ENCODE measurements at regions not wholly inside any gene's neighbourhood (a gene's known extent, or its start where the extent isn't known, plus 50 kb on each side); places are given as distances from the start of the nearest gene placed in this dataset.

DNA sequence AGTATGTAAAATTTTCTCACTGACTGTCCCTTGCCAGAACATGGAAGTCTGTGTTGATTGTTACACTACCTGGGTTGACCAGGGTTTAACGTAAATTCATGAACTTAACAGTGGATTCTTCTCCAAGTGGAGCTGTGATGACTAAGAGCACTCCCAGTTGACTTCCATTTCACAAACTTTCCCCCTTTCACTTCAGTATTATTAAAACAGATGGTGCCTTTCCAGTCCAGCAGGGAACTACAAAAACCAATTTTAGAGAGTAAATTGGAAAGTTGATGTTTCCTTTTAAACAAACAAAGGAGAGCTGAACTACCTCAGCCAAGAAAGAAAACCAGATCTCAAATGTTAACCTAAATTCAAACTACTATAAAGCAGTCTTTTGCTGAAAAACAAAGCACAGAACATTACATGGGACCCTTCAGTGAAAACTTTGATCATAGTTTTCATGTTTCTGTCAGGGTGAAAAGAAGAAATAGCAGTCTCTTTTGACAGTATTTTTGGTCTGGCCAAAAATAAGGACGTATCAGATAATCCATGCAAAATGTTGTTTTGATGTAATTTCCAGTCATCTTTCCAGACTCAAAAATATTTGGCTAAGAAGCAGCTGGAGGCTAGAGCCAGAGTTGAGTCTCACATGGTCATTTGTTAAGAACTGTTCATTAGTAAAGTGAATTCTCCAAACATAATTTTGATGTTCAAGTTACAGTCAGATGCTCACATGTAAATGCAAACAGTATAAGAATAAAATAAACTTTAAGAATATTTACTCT is 479.9 kb upstream of the AKR1E2 start:
- H3K4me1 ChIP-seq (ENCODE audit: insufficient read depth): peaks cover 5% of the 10 kb centered on the region
- H3K36me3 ChIP-seq (replicated peaks; ENCODE audit: insufficient read depth, low read depth): no peaks in the 10 kb centered on the region
- no peaks in the 10 kb centered on the region for H3K27me3 ChIP-seq
- H2AFZ ChIP-seq: no peak overlapping the region
- no peaks in the 10 kb centered on the region for H4K20me1 ChIP-seq (ENCODE audit: insufficient read depth, poor library complexity, severe bottlenecking)
- H3K27ac ChIP-seq: peak overlapping the region; percentile 39
- no peak for DNase-seq (ENCODE audit: low spot score)
- no peak overlapping the region for H3K4me3 ChIP-seq
- TF ChIP-seq EZH2phosphoT487 (IDR thresholded peaks at IDR 0.05; ENCODE audit: low read depth, severe bottlenecking, unreplicated experiment): no peak
- TF ChIP-seq EZH2 (IDR thresholded peaks at IDR 0.05; ENCODE audit: borderline replicate concordance): no peak
- TF ChIP-seq, protein P1, sequence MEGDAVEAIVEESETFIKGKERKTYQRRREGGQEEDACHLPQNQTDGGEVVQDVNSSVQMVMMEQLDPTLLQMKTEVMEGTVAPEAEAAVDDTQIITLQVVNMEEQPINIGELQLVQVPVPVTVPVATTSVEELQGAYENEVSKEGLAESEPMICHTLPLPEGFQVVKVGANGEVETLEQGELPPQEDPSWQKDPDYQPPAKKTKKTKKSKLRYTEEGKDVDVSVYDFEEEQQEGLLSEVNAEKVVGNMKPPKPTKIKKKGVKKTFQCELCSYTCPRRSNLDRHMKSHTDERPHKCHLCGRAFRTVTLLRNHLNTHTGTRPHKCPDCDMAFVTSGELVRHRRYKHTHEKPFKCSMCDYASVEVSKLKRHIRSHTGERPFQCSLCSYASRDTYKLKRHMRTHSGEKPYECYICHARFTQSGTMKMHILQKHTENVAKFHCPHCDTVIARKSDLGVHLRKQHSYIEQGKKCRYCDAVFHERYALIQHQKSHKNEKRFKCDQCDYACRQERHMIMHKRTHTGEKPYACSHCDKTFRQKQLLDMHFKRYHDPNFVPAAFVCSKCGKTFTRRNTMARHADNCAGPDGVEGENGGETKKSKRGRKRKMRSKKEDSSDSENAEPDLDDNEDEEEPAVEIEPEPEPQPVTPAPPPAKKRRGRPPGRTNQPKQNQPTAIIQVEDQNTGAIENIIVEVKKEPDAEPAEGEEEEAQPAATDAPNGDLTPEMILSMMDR (IDR thresholded peaks at IDR 0.05; ENCODE audit: poor library complexity): no peak
- H3K79me2 ChIP-seq: no peaks in the 10 kb centered on the region
- 55% methylated on average over 2 of the region's 2 CpGs for WGBS (ENCODE audit: low lambda C conversion rate, missing lambda C conversion rate)
- H3K9me3 ChIP-seq (ENCODE audit: low read depth): no peaks in the 10 kb centered on the region
- no peak overlapping the region for H3K4me2 ChIP-seq
- H3K9me2 ChIP-seq (replicated peaks; ENCODE audit: insufficient read depth): no peaks in the 10 kb centered on the region

DNA sequence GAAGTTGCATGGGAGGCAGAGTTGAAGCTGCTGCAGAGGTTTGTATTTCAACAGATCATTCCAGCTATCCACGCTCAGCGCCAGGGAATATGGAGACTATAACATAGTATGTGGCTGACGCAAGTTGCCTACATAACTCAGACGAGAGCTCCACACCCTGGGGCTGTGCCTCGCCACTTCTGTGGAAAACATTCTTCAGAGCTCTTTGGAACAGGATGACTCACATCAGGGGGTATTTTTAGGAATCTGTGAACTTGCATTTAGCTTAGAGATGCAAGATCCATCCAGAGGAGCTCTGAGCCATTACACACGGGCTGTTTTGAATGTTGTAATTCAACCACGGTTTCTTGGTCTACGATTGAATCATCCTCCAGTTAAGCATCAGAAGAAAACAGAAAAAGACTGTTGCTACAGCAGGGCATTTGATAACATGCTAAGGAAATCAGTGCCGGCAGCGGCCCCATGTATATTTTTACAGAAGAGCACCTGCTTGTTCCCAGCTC is 481.5 kb upstream of the AKR1E2 start:
- Histone ChIP-seq H3K9me3 (ENCODE audit: low read depth) (no peaks in the 10 kb centered on the region), H2AFZ (no peak overlapping the region), H3K9me2 (replicated peaks; ENCODE audit: insufficient read depth) (no peaks in the 10 kb centered on the region), H3K36me3 (replicated peaks; ENCODE audit: insufficient read depth, low read depth) (no peaks in the 10 kb centered on the region), H3K27me3 (no peaks in the 10 kb centered on the region), H3K79me2 (no peaks in the 10 kb centered on the region), H3K4me3 (no peak overlapping the region), H3K27ac (peak overlapping the region; percentile 72), H3K4me1 (ENCODE audit: insufficient read depth) (peaks cover 5% of the 10 kb centered on the region), H3K4me2 (peak overlapping the region; percentile 22), H4K20me1 (ENCODE audit: insufficient read depth, poor library complexity, severe bottlenecking) (no peaks in the 10 kb centered on the region)
- DNase-seq (ENCODE audit: low spot score): peak; percentile 86
- 54% methylated on average over 10 of the region's 10 CpGs for WGBS (ENCODE audit: low lambda C conversion rate, missing lambda C conversion rate)
- TF ChIP-seq EZH2phosphoT487 (IDR thresholded peaks at IDR 0.05; ENCODE audit: low read depth, severe bottlenecking, unreplicated experiment) (no peak), EZH2 (IDR thresholded peaks at IDR 0.05; ENCODE audit: borderline replicate concordance) (no peak)
- TF ChIP-seq, protein P1 (IDR thresholded peaks at IDR 0.05; ENCODE audit: poor library complexity): no peak

DNA sequence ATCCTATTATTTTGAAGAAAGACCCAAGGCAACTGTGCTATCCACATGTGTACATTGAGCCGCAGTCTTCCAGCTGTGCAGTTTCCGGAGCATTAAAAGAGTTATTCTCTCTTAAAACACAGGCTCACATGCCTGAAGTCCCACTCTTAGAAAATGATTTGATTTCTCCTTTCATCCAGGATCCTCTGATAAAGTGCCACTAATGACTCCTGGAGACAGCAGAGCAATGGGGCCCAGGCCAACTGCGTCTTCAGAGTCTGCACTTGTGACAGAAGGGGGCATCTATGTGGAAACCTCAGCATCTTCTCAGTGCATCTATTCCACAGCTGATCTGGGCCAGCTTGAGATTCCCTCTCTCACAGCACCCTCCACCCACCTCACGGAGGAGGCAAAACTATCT is 482.1 kb upstream of the AKR1E2 start:
- no peak overlapping the region for H3K4me2 ChIP-seq
- no peaks in the 10 kb centered on the region for H3K79me2 ChIP-seq
- peak overlapping the region; percentile 72 for H3K27ac ChIP-seq
- H3K9me2 ChIP-seq (replicated peaks; ENCODE audit: insufficient read depth): no peaks in the 10 kb centered on the region
- no peak overlapping the region for H3K4me3 ChIP-seq
- no peak for DNase-seq (ENCODE audit: low spot score)
- 90% methylated on average over 4 of the region's 4 CpGs for WGBS (ENCODE audit: low lambda C conversion rate, missing lambda C conversion rate)
- no peak overlapping the region for H2AFZ ChIP-seq
- no peaks in the 10 kb centered on the region for H3K27me3 ChIP-seq
- peaks cover 5% of the 10 kb centered on the region for H3K4me1 ChIP-seq (ENCODE audit: insufficient read depth)
- H4K20me1 ChIP-seq (ENCODE audit: insufficient read depth, poor library complexity, severe bottlenecking): no peaks in the 10 kb centered on the region
- no peaks in the 10 kb centered on the region for H3K36me3 ChIP-seq (replicated peaks; ENCODE audit: insufficient read depth, low read depth)
- TF ChIP-seq, protein P1 (IDR thresholded peaks at IDR 0.05; ENCODE audit: poor library complexity): no peak
- TF ChIP-seq EZH2phosphoT487 (IDR thresholded peaks at IDR 0.05; ENCODE audit: low read depth, severe bottlenecking, unreplicated experiment) (no peak), EZH2 (IDR thresholded peaks at IDR 0.05; ENCODE audit: borderline replicate concordance) (no peak)
- H3K9me3 ChIP-seq (ENCODE audit: low read depth): no peaks in the 10 kb centered on the region
